GM13977 (cell line): ENCODE measurements at regions not wholly inside any gene's neighbourhood (a gene's known extent, or its start where the extent isn't known, plus 50 kb on each side); places are given as distances from the start of the nearest gene placed in this dataset.
"Not testable (repeated sequence)": the region's sequence is repeated elsewhere in the genome, so short reads cannot be mapped to it uniquely, and the experiment has no call there.

Experiments
- DNase-seq: peaks from one replicate; pipeline ENCODE4 v3.0.0; 2012; ENCODE audit warnings: low spot score
- CTCF ChIP-seq: IDR thresholded peaks from 2 replicates; pipeline ENCODE4 v1.5.1; 2012; ENCODE audit warnings: mild to moderate bottlenecking, control low read depth; ENCODE audit not compliant: insufficient read depth; ENCODE audit errors: extremely low read depth, missing control alignments
- in situ Hi-C: fragments of 300-500 bp; cut with MboI; formaldehyde crosslinking; loops from one replicate; pipeline ENCODE4 v1.12.0; 2022; ENCODE audit warnings: low sequenced_read_pairs, low pct_unique_long_range_greater_than_20kb, mixed read lengths, inconsistent platforms; ENCODE audit not compliant: unreplicated experiment

- in situ Hi-C loops: no loop called here
- no peak for DNase-seq
- no peak for TF ChIP-seq CTCF
Observed at GRCh38 chr6:12543953-12544352, 172.6 kb upstream of the PHACTR1 start.

DNA sequence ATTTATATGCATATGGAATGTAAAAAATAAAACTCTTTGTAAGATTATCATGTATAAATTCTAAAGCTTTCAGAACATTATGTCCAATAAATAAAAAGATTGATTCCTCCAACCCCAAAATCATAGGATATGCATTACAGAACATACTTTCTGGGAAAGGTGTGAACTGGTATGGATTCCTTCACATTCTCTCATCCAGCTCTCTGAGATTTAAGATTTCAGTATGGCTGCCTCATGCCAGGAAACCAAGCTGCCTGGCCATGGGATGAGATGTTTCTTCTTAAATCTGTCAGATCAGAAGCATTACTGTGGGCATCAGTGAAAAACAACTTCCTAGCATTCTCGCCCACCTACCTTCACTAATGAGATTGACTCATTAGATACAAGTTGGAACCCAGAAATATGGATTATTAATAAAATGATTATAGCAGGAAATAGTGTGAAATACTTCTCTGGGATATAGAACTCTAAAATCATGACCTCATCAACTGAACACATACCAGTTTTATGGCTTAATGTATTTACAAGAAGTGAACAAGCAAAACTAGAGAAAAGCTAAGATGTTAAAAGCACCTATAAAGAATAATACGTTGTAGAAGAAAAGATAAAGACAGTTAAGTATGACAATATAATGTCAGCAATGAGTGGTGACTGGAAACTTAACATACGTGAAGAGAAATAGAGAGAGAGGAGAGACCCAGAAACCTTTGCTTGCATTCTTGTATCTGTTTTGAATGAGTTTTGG, 171.6 kb upstream of the PHACTR1 start:
- no peak for TF ChIP-seq CTCF
- peak; percentile 0 for DNase-seq

DNA sequence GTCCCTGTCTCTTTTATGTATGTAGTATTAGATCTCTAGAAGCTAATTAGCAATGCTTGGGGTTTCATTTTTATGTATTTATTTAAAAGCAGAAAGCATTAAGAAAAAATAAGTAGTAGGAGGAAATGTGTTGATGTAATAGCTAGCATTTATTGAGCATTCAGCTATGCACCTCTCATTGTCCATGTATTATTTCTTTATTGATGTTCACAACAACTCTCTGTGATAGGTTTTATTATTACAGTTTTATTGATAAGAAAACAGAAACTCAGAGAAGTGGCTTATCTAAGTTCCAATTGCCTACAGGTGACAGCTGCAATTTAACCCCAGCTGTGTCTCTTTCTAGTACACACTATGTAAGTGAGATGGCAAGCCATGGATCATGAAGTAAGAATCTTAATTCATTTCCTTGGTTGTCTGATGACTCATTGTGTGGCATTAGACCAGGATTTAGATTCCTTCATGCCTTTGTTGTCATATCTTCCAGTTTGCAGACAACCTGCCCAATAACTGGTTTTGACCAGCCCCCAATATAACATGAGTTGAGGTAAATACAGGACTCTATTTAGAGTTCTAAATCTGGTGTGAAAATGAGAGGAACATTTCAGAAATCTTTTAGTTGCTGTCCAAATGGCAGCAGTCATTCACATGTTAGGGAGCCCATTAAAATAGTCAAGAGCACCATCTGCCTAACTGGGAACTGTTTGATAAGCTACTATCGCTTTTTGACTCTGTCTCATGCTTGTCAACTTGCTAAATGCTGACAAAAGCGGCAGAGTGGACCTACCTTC, 170.8 kb upstream of the PHACTR1 start:
- in situ Hi-C loops: no loop called here
- DNase-seq: no peak
- no peak for TF ChIP-seq CTCF

More for the DNA sequence above, 171.6 kb upstream of the PHACTR1 start:
- in situ Hi-C loops: no loop called here

DNA sequence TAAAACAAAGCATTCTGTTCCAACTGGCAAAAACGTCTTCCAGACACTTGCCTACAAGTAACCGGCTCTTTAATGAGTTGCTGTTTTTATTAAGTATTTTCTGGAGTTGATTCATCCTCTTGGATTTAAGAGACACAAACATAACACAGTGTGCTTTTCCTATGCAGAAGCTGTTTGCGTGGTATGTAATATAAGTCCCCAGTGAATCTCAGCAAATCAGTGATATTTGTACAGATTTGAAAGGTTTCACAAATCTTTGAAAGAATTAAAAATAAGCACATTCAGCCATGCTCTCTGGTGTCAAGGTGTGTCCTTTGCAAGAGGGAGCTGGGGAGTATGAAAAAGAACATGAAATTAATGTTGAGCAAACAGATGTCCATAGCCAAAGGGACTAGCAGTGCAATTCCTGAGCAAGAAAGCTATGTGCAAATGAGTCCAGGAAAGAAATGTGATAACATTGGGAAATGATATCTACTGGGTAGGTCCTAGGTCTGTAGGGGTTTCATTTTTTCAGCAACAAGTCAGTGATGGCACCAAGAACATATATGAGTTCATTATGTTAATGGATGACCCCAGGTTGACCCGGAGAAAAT, 170.1 kb upstream of the PHACTR1 start:
- in situ Hi-C loops: no loop called here
- no peak for TF ChIP-seq CTCF
- DNase-seq: no peak

DNA sequence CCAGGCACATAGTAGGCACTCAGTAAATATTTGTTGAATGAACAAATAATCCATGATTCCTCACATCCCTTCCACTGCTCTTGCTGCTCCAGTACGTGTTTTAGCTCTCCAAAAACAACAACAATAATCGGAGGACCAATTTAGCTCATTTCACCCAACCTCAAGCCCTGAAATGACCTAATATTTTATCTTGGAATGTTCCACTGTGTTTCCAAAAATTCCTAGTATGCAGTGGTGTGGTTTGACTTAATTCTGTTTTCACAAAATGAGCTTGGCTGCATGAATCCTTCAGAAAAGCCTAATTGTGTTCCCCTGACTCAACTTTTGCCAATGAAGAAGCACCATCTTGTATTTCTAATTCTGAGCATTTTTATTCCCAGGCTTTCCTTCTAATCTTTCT, 168.0 kb upstream of the PHACTR1 start:
- in situ Hi-C loops: no loop called here
- no peak for TF ChIP-seq CTCF
- no peak for DNase-seq

DNA sequence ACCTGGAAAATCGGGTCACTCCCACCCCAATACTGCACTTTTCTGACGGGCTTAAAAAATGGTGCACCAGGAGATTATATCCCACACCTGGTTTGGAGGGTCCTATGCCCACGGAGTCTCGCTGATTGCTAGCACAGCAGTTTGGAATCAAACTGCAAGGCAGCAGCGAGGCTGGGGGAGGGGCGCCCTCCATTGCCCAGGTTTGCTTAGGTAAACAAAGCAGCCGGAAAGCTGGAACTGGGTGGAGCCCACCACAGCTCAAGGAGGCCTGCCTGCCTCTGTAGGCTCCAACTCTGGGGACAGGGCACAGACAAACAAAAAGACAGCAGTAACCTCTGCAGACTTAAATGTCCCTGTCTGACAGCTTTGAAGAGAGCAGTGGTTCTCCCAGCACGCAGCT, 167.1 kb upstream of the PHACTR1 start:
- in situ Hi-C loops: not testable (repeated sequence)

GRCh38 chr6:12554820-12555219, 161.7 kb upstream of the PHACTR1 start:
- in situ Hi-C loops: not testable (repeated sequence)

More for the DNA sequence above, 167.1 kb upstream of the PHACTR1 start:
- DNase-seq: not testable (repeated sequence)

More at GRCh38 chr6:12554820-12555219, 161.7 kb upstream of the PHACTR1 start:
- not testable (repeated sequence) for DNase-seq
